HG03378 (cell line): ENCODE measurements at regions not wholly inside any gene's neighbourhood (a gene's known extent, or its start where the extent isn't known, plus 50 kb on each side); places are given as distances from the start of the nearest gene placed in this dataset.

Source experiments
- ATAC-seq: cut with Tn5 transposase; IDR thresholded peaks from one replicate; pipeline ENCODE4 v1.9.1; 2021; ENCODE audit warnings: mild to moderate bottlenecking, moderate library complexity; ENCODE audit not compliant: unreplicated experiment

- no peak for ATAC-seq
Measured at GRCh38 chr2:136407952-136408318, 290.0 kb upstream of the CXCR4 start.

GRCh38 chr2:136407117-136407951, 289.4 kb upstream of the CXCR4 start:
- ATAC-seq = no peak

GRCh38 chr2:136404925-136405324, 287.0 kb upstream of the CXCR4 start:
- ATAC-seq = no peak

- no peak for ATAC-seq
Measured at GRCh38 chr2:136404176-136404575, 286.2 kb upstream of the CXCR4 start.

- no peak for ATAC-seq
Measured at GRCh38 chr2:136402281-136402680, 284.3 kb upstream of the CXCR4 start.

GRCh38 chr2:136399667-136400289, 281.8 kb upstream of the CXCR4 start:
- no peak for ATAC-seq

- no peak for ATAC-seq
Measured at GRCh38 chr2:136395582-136395981, 277.6 kb upstream of the CXCR4 start.

GRCh38 chr2:136394136-136395060, 276.4 kb upstream of the CXCR4 start:
- ATAC-seq = peak; percentile 56

GRCh38 chr2:136393514-136393913, 275.6 kb upstream of the CXCR4 start:
- ATAC-seq = no peak

- no peak for ATAC-seq
Measured at GRCh38 chr2:136392897-136393505, 275.1 kb upstream of the CXCR4 start.

- ATAC-seq = peak; percentile 78
Measured at GRCh38 chr2:136389809-136390208, 271.9 kb upstream of the CXCR4 start.

GRCh38 chr2:136386046-136386445, 268.1 kb upstream of the CXCR4 start:
- no peak for ATAC-seq

GRCh38 chr2:136384531-136385303, 266.8 kb upstream of the CXCR4 start:
- peak; percentile 48 for ATAC-seq

- no peak for ATAC-seq
Measured at GRCh38 chr2:136383167-136383566, 265.2 kb upstream of the CXCR4 start.

GRCh38 chr2:136381722-136382633, 264.0 kb upstream of the CXCR4 start:
- peak; percentile 81 for ATAC-seq

- ATAC-seq = no peak
Measured at GRCh38 chr2:136381245-136381644, 263.3 kb upstream of the CXCR4 start.

- no peak for ATAC-seq
Measured at GRCh38 chr2:136378712-136379595, 261.0 kb upstream of the CXCR4 start.
